Suprapubic skin (tissue), 4 donors: ENCODE measurements at regions not wholly inside any gene's neighbourhood (a gene's known extent, or its start where the extent isn't known, plus 50 kb on each side); places are given as distances from the start of the nearest gene placed in this dataset.

Experiments used
- DNase-seq, 2 donors: peaks; one replicate each; pipeline ENCODE4 v3.0.0-alpha.2; 2019; ENCODE audit warnings: low spot score in 2 of 2
- H3K27ac ChIP-seq: fragments of 200-600 bp; sonication (generic); one replicate; pipeline ENCODE4 v1.5.1; 2019
- H3K27me3 ChIP-seq: fragments of 200-600 bp; sonication (generic); one replicate; pipeline ENCODE4 v1.5.1; 2019
- H3K36me3 ChIP-seq: fragments of 200-600 bp; sonication (generic); one replicate; pipeline ENCODE4 v1.5.1; 2019
- H3K4me1 ChIP-seq: fragments of 200-600 bp; sonication (generic); one replicate; pipeline ENCODE4 v1.5.1; 2019
- H3K4me3 ChIP-seq: fragments of 200-600 bp; sonication (generic); one replicate; pipeline ENCODE4 v1.5.1; 2019; ENCODE audit warnings: mild to moderate bottlenecking
- H3K9me3 ChIP-seq: fragments of 200-600 bp; sonication (generic); one replicate; pipeline ENCODE4 v1.5.1; 2019
- CTCF ChIP-seq, 2 donors: fragments of 200-600 bp in 1 of 2; fragments of 450-650 bp in 1 of 2; sonication (generic) in 1 of 2; IDR thresholded peaks; one replicate each; pipeline ENCODE4 v1.5.1; 2016 to 2019; ENCODE audit warnings: antibody characterized with exemption in 2 of 2, mild to moderate bottlenecking in 1 of 2, moderate library complexity in 1 of 2
- EP300 ChIP-seq: sonication (generic); formaldehyde crosslinking; IDR thresholded peaks from one replicate; pipeline ENCODE4 v1.6.1; 2017; ENCODE audit warnings: antibody characterized with exemption
- POLR2A ChIP-seq, 2 donors: fragments of 450-650 bp; IDR thresholded peaks; one replicate each; pipeline ENCODE4 v1.6.1; 2017; ENCODE audit warnings: antibody characterized with exemption in 2 of 2, mild to moderate bottlenecking in 2 of 2, moderate library complexity in 2 of 2
- POLR2AphosphoS5 ChIP-seq, 3 donors: sonication (generic); formaldehyde crosslinking; IDR thresholded peaks; one replicate each; pipeline ENCODE4 v1.6.1; 2017; ENCODE audit warnings: antibody characterized with exemption in 3 of 3
- WGBS: methylation state at CpG from one replicate; pipeline ENCODE4 v1.1.5; 2018; 5-methylcytosine and 5-hydroxymethylcytosine counted together

- no peak overlapping the region for H3K4me3 ChIP-seq
- no peak for TF ChIP-seq EP300
- TF ChIP-seq POLR2AphosphoS5 (IDR thresholded peaks at IDR 0.05) = no peak
- no peak for TF ChIP-seq CTCF (IDR thresholded peaks at IDR 0.05)
- TF ChIP-seq POLR2A (IDR thresholded peaks at IDR 0.05) = no peak
Observed at GRCh38 chr1:4854367-4854766, 200.0 kb downstream of the AJAP1 start.

GRCh38 chr1:4853904-4854303, 199.5 kb downstream of the AJAP1 start:
- no peaks in the 10 kb centered on the region for H3K27me3 ChIP-seq
- no peak overlapping the region for H3K4me3 ChIP-seq
- 76% methylated on average over 5 of the region's 5 CpGs for WGBS
- H3K36me3 ChIP-seq = no peaks in the 10 kb centered on the region
- H3K4me1 ChIP-seq = no peaks in the 10 kb centered on the region
- TF ChIP-seq POLR2AphosphoS5 (IDR thresholded peaks at IDR 0.05) = no peak
- TF ChIP-seq CTCF (IDR thresholded peaks at IDR 0.05) = no peak
- TF ChIP-seq EP300 = no peak
- no peak for TF ChIP-seq POLR2A (IDR thresholded peaks at IDR 0.05)
- no peak overlapping the region for H3K27ac ChIP-seq
- peaks cover 5% of the 10 kb centered on the region for H3K9me3 ChIP-seq
- DNase-seq = no peak

More at GRCh38 chr1:4854367-4854766, 200.0 kb downstream of the AJAP1 start:
- Histone ChIP-seq H3K27me3 (no peaks in the 10 kb centered on the region), H3K27ac (no peak overlapping the region), H3K9me3 (peaks cover 5% of the 10 kb centered on the region), H3K4me1 (no peaks in the 10 kb centered on the region), H3K36me3 (no peaks in the 10 kb centered on the region)
- DNase-seq = no peak
- WGBS = 84% methylated on average over 8 of the region's 8 CpGs

GRCh38 chr1:4851385-4852065, 197.1 kb downstream of the AJAP1 start:
- no peak for TF ChIP-seq EP300
- 78% methylated on average over 7 of the region's 8 CpGs for WGBS
- Histone ChIP-seq H3K4me1 (peaks cover 2% of the 10 kb centered on the region), H3K27me3 (no peaks in the 10 kb centered on the region), H3K27ac (no peak overlapping the region), H3K9me3 (peaks cover 5% of the 10 kb centered on the region), H3K4me3 (no peak overlapping the region), H3K36me3 (no peaks in the 10 kb centered on the region)
- DNase-seq = no peak

- Histone ChIP-seq H3K36me3 (no peaks in the 10 kb centered on the region), H3K4me1 (peaks cover 2% of the 10 kb centered on the region), H3K27me3 (no peaks in the 10 kb centered on the region), H3K9me3 (peaks cover 5% of the 10 kb centered on the region), H3K4me3 (no peak overlapping the region), H3K27ac (no peak overlapping the region)
- TF ChIP-seq CTCF (IDR thresholded peaks at IDR 0.05) (no peak), POLR2A (IDR thresholded peaks at IDR 0.05) (no peak), POLR2AphosphoS5 (IDR thresholded peaks at IDR 0.05) (no peak), EP300 (no peak)
- 44% methylated on average over 4 of the region's 4 CpGs for WGBS
- no peak for DNase-seq
Observed at GRCh38 chr1:4848431-4848830, 194.0 kb downstream of the AJAP1 start.

GRCh38 chr1:4847711-4848110, 193.3 kb downstream of the AJAP1 start:
- 52% methylated on average over 5 of the region's 5 CpGs for WGBS
- TF ChIP-seq CTCF (IDR thresholded peaks at IDR 0.05) (no peak), EP300 (no peak), POLR2A (IDR thresholded peaks at IDR 0.05) (no peak), POLR2AphosphoS5 (IDR thresholded peaks at IDR 0.05) (no peak)
- no peak overlapping the region for H3K27ac ChIP-seq
- no peaks in the 10 kb centered on the region for H3K27me3 ChIP-seq
- H3K4me1 ChIP-seq = peaks cover 2% of the 10 kb centered on the region
- H3K4me3 ChIP-seq = no peak overlapping the region
- peaks cover 5% of the 10 kb centered on the region for H3K9me3 ChIP-seq
- H3K36me3 ChIP-seq = no peaks in the 10 kb centered on the region
- no peak for DNase-seq
